ENCODE measurements at regions not wholly inside any gene's neighbourhood (a gene's known extent, or its start where the extent isn't known, plus 50 kb on each side); places are given as distances from the start of the nearest gene placed in this dataset.
A peak's percentile ranks its signal among the peaks of the same experiment; 100 is the strongest.
"Not testable (repeated sequence)": the region's sequence is repeated elsewhere in the genome, so short reads cannot be mapped to it uniquely, and the experiment has no call there.

DNA sequence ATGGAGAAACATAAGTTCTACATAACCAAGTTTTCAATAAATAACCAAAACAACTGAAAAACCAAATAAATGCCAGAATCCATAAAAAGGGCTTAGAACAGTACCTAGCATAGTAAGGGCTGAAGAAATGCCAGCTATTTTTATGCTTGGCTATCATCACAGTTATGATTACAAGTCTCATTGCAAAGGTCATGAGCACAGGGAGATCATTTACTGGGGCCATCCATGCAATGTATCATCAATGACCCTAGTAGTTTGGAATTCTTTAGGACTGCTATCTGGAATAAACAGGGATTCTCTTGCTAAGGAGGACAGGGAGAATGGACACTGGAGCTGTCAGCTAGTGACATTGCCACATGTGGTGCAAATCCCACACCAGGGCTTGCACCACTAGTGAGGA lies 92.5 kb upstream of the NAP1L1 start:
- DNase-seq: no peak

- not testable (repeated sequence) for DNase-seq
Observed at GRCh38 chr12:76175946-76176345, 91.5 kb upstream of the NAP1L1 start.

DNA sequence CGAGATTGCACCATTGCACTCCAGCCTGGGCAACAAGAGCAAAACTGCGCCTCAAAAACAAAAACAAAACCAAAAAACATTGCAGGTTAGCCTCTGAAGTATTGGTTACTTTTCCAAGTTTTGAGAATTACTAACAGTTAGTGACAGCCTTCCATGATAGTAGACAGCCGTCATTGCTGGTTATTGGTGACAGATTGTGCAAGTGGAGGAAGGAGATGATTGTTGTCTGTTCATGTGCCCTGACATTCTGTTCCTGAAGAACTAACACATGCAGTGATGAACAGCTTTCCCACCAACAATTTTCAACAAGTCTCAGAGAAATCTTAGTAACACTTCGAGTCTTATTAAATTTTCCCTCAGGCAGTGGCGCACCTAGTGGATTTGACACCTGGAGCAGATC lies 89.3 kb upstream of the NAP1L1 start:
- no peak for DNase-seq

DNA sequence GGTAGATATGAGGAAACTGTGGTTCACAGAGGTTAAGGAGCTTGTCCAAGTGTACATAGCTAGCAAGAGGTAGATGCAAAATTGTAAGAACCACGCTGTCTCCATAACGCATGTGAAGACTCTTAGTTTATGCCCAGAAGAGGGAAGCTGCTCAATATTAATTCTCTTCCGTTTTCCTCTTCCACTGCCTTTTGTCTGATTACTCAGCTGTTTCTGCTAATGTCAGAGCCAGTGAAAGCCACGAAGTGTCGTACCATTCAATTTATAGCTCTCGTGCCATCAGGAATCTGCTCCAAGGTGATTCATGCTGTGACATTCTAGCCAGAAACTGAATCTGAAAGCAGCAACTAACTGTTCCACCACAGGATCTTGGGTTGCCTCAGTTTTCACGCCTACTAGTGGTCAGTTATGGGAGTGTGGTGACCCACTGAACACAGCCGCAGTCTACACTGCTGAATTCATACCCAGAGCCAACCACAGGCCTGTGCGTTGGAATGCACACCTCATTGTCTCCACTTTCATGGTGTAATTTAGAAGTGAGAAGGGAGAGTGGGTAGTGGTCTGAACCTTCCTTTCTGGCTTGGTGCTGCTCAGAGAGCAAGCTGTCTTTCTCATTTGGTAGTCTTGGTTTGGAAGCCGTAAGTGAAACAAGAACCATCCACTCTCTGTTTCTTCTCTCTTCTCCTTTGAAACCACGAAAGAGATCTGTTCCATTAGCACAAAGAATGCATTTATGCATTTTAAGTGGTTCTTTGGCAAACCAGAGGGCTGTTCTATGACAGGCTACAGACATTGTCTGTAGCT lies 74.2 kb upstream of the NAP1L1 start:
- DNase-seq: peak; percentile 18

GRCh38 chr12:76156726-76157125 lies 72.2 kb upstream of the NAP1L1 start:
- no peak for DNase-seq

GRCh38 chr12:76156314-76156713 lies 71.8 kb upstream of the NAP1L1 start:
- no peak for DNase-seq

DNA sequence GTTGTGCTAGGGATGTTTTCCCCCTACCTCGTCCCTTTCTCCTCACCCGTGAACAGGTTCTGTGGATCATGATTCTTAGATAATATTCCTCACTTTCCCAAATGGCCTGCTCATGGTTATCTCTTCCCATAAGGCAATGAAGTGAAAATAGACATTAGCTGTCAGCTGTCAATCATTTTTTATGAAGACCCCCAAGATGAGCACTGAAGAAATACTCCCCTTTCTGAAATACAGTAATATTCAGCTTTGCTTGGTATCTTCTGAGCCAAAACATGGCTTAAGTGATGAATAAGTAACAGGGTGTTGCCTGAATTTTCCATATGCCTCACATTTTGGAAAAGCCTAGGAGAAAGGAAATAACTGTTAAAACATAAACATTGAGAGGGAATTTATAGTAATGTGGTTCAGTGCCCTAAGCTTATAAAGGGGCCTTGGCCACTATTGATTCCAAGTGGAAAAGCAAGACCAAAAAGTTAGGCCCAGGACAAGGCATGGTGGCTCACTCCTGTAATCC lies 70.7 kb upstream of the NAP1L1 start:
- DNase-seq: no peak

- DNase-seq: no peak
Observed at GRCh38 chr12:76153616-76154015, 69.1 kb upstream of the NAP1L1 start.

- DNase-seq: no peak
Observed at GRCh38 chr12:76152181-76152807, 67.8 kb upstream of the NAP1L1 start.

GRCh38 chr12:76144245-76144549 lies 59.7 kb upstream of the NAP1L1 start:
- DNase-seq: peak; percentile 4

DNA sequence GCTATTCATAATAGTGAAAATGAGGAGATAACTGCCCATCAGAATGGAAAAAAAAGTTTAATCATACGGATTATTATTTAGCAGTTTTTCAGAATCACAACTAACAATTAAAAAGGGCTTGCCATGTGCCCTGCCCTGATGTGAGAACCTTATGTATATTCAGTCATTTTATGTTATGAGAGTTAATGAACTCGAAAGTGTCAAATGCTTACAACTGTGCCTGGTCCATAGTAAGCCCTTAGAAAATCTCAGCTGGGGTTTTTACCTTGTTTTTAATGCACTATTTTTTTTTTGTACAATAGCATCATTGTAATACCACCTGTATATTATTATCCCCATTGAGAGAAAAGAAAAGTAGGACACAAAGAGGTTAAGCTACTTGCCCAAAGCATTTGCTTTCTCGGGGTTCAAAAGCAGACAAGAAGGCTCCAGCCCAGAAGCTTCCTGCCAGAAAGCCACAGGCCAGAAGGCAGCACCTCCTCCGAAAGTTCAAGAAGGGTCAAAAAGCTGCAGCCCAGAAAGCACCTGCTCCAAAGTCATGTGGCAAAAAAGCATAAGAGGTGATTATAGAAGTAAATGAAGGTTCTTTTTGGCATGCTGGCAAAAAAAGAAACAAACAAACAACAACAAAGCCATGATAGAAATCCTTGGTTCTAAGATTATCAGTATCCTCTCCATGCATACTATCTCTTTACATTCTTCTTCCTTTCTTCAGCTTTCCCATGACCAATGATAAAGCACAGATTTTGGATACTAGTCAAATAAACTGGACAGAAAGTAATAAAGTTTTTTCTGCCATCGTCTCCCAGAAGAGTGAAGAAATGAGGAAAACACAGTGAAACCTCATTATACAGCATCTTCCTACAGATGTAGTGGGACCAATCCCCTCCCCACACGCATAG lies 59.1 kb upstream of the NAP1L1 start:
- no peak for DNase-seq

DNA sequence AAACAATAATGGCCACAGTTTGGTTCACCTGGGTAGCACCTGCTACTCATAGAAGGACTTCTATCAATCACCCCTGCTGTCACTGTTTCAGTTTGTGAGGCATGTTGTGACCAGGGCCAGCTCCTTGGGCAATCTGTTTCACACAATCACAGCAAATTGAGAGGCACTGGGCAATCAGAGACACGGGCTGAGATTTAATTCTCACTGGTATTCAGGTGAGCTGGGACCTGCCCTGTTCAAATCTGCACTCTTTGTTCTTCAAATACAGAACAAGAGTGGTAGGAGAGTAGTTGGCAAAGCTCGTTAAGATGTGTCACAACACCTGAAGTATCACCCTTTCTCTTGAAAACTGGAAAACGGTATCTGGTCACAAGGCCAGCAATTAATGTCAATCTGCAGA lies 57.8 kb upstream of the NAP1L1 start:
- DNase-seq: no peak

DNA sequence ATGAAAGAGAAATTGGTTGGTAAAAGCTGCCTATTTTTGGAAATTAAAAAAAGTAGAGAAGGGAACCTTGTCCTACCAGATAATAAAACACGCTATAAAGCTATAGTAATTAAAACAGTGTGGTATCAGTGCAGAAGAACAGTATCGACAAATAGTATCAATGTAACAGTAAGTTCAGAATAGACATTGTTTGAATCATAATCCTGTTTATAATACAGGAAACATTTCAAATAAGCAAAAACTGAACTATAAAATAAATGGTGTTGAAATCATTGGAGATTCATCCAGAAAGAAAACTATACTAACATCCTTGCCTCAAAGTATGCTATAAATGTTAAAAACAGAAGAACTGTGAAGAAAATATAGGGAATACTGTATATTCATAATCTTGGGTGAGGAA lies 54.2 kb upstream of the NAP1L1 start:
- DNase-seq: no peak

GRCh38 chr12:76137606-76138005 lies 53.1 kb upstream of the NAP1L1 start:
- DNase-seq: no peak

DNA sequence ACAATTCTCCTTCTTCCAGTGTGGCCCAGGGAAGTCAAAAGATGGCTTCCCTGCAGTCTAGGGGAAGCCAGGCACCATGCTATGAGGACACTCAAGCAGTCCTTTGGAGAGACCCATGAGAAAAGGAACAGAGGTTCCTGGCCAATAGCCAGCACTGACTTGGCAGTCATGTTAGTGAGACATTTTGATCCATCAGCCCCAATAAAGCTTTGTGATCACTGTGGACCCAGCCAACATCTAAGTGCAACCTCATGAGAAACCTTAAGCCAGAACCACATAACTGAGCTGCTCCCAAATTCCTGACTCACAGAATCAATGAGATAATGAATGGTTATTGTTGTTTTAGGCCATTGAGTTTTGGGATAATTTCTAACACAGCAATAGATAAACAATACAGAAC lies 51.0 kb upstream of the NAP1L1 start:
- no peak for DNase-seq

All from SHP77 treated with DMSO at 0.1 percent for 48 hours (cell line).